ENCODE measurements at regions not wholly inside any gene's neighbourhood (a gene's known extent, or its start where the extent isn't known, plus 50 kb on each side); places are given as distances from the start of the nearest gene placed in this dataset.
"Not testable (repeated sequence)": the region's sequence is repeated elsewhere in the genome, so short reads cannot be mapped to it uniquely, and the experiment has no call there.

DNA sequence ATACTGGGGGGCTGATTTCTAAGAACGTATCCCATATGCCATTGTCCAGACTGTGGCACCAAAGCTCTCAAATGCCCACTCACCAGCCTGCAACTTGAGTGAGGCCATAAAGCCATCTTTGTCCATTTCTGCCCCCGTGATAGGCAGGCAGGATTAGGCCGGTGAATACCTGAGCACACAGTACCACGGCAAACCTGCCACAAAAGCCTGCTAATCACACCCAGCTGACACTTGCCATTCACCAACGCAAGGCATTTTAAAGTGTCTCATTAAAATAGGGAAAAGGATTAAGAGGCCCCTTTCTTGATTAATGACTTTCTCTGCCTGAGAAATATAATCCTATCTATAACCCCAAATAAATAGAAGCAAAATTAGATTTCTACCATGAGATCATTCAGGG lies 111.4 kb upstream of the NANOS1 start:
- no peak for DNase-seq

DNA sequence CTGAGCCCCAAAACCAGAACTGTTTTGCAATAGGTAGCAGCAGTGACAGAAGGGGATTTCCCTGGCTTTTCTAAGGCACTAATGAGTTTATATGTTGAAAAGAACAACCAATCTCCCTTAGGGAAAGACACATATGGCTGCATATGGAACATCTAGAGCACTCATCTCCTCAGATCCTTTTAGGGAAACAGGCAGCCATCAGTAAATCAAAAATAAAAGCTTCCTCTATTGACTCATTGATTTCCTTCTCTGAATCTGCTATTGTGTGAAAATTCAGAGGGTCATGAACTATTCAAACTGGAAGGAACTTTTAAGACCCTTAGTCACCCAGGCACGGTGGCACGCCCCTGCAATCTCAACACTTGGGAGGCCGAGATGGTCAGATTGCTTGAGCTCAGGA lies 110.9 kb upstream of the NANOS1 start:
- no peak for DNase-seq

DNA sequence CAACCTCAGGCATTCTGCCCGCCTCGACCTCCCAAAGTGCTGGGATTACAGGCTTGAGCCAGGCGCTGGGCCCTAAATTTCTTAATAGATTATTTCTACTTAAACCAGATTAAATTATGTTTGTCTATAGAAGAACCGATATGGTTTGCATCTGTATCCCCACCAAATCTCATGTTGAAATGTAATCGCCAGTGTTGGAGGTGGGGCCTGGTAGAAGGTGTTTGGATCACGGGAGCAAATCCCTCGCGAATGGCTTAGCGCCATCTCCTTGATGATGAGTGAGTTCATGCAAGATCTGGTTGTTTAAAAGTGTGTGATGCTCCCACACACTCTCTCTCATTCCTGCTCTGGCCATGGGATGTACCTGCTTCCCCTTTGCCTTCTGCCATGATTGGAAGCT lies 109.3 kb upstream of the NANOS1 start:
- no peak for DNase-seq

DNA sequence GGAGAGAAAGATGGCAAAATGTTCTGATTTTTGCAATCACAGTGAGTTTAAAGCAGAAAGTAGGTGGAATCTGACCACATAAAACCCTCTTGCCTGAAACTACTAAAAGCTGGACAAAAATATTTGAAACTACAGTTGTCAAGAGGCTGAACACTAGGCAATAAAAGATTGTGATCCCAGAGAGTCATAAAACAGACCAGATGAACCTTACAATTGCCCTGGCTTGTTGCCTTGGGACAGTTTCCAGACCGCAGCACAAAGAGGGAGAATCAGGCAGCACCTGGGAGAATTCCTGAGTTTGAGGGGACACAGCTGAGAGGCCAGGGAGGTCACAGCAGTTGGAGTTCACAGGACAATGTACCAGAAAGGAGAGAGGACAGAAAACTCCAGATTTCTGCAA lies 107.3 kb upstream of the NANOS1 start:
- DNase-seq: no peak

GRCh38 chr10:118922972-118923371 lies 106.5 kb upstream of the NANOS1 start:
- no peak for DNase-seq

DNA sequence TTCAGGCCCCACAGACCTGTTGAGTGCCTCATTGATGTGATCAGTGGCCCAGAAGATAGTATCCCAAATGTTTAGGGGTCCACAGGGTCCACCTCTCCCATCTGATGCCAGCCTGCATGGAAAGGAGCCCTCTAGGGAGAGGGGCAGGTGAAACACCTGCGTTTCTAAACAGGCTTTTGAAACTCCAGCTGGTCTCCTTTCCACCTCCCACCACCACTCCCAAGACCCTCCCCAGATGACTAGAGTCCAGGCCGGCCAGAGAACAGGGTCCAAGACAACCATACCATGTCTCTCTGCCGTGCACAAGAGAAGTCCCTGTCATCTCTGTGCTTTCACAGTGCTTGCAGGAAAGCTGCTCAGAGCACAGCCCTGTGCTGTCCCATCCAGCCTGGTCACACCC lies 105.0 kb upstream of the NANOS1 start:
- DNase-seq: no peak

DNA sequence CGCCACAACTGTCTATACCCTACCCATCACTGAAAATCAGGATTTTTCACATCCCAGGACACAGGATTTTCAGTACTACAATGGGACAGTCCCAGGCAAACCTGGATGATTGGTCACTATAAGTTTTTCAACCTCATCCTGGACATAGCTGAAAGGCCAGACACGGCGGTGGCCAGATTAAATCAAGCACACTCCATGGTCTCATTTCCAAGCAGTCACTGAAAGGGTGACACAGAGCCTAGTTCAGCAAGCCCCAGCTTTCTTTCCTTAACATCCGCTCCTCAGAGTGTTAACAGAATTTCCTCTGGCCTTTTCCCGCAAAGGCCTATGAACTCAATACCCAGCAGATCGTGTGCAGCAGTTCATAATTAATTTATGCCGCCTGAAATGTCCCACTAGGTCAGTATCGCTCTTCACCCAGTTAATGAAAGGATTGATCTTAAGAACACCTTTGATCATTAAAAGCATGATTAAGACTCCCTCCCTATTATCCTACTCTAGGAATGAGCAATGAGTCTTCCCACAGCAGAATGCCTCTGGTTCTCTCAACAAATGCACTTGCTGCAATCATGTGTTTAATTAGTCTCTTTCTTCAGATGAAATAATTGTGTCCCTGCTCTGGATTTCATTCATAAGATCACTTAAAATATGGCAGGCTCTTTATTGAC lies 104.0 kb upstream of the NANOS1 start:
- no peak for DNase-seq

- no peak for DNase-seq
Measured at GRCh38 chr10:118926072-118926417, 103.5 kb upstream of the NANOS1 start.

GRCh38 chr10:118926441-118926840 lies 103.1 kb upstream of the NANOS1 start:
- DNase-seq: no peak

- DNase-seq: no peak
Measured at GRCh38 chr10:118926903-118927302, 102.6 kb upstream of the NANOS1 start.

- DNase-seq: no peak
Measured at GRCh38 chr10:118927321-118927720, 102.2 kb upstream of the NANOS1 start.

DNA sequence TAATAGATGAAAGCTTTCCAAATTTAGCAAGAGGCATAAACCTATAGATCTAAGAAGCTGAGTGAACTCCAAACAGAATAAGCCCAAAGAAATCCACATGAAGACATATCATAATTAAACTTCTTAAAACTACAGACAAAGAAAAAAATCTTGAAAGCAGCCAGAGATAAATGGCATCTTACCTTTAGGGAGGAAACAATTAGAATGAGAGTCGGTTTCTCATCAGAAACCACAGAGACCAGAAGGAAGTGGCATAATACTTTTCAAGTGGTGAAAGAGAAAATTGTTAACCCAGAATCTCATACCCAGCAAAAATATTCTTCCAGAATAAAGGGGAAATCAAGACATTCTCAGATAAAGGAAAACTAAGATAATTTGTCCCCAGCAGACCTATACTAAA lies 98.9 kb upstream of the NANOS1 start:
- no peak for DNase-seq

DNA sequence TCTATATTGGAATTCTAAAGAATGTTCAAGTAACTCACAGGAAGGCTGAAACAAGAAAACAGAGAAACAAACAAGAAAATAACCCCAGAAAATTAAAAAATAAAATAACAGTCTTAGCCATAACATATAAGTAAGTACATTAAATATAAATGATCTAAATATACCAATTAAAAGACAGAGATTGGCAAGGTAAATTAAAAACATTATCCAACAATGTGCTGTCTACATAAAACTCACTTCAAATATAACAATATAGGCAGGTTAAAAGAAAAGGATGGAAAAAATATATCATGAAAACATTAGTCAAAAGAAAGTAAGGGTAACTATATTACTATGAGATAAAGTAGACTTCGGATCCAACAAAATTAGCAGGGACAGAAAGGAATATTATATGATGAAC lies 98.1 kb upstream of the NANOS1 start:
- DNase-seq: no peak

- DNase-seq: not testable (repeated sequence)
Measured at GRCh38 chr10:118932154-118932553, 97.4 kb upstream of the NANOS1 start.

- DNase-seq: no peak
Measured at GRCh38 chr10:118937226-118937625, 92.3 kb upstream of the NANOS1 start.

DNA sequence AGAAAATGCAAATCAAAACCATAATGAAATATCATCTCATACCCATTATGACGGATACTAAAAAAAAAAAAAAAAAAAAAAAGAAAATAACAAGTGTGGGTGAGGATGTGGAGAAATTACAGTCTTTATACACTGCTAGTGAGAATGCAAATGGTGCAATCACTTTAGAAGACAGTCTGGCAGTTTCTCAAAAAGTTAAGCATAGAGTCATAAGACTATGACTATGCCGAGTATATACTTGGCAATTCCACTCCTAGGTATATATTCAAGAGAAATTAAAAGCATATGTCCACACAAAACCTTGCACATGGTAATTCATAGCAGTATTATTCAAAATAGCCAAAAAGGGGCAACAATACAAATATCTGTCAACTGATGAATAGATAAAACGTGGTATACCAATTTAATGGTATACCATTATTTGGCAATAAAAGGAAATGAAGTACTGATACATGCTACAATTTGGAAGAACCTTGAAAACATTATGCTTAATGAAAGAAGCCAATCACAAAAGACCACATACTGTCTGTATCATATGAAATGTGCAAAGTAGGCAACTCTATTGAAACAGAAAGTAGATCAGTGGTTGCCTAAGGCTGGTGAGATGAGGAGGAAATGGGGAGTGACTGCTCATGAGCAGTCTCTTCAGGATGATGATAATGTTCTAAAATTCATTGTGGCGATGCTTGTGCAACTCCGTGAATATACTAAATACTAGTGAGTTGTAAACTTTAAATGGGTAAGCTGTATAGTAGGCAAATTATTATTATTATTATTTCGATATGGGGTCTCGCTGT lies 90.1 kb upstream of the NANOS1 start:
- peak; percentile 41 for DNase-seq

DNA sequence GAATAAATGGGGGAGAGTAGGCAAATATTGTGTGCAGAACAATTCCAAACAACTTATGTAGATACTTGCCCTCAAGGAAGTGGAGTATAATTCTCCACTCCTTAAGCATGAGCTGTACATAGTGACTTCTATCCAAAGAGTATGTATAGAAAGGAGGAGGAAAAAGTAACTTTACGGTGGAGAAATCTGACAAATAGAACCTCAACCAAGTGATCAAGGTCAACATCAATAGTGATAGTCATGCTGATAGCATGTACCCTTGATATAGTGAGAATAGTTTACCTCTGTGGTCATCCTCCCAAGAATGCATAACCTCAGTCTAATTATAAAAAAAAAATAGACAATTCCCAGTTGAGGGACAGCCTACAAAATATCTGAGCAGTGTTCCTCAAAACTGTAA lies 89.1 kb upstream of the NANOS1 start:
- DNase-seq: no peak

- no peak for DNase-seq
Measured at GRCh38 chr10:118943253-118943652, 86.3 kb upstream of the NANOS1 start.

DNA sequence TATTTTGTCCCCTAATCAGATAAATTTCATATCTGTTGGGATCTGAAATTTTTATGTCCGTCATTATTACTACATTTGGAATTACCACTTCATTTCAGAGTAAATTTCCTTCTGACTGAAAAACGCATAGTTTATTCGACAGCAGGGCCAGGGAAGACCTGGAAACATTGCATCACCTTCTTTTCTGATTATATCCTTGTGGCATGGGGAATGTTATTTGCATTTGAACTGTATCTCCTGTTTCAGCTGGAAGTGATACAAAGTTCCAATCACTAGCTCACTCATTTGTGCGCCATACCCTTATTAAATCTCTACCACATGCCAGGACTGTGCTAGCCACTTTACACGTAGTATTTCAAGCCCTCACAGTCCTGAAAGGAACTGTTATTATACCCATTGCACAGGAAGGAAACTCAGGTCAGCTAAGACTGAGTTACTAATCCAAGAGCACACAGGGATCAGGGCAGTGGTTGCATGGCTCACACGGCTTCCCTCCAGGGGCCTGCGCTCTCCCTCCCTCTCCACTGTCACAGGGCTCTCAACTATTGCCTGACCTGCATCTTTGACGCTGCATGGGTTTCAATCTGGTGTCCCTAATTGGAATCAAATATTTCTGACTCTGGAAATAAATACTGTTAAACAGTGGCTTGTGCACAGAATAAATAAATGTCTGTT lies 84.4 kb upstream of the NANOS1 start:
- no peak for DNase-seq

DNA sequence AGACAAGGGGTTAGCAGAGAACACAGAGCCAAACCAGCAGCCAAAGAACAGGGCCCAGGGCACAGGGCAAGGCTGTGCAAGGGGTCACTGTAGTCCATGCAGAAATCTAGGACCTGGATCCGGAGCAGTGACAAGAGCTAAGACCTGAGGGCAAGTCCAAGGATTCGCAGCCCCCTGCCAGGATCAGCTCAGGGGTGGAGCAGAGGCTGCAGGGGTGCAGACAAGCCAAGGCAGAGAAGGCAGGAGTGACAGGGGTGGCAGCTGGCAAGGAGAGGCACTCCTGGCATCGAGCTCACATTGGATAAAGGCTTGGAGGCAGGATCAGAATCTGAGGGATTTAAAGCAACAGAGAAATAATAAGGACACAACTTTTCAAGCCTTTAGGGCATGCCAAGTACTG lies 80.7 kb upstream of the NANOS1 start:
- DNase-seq: no peak

DNA sequence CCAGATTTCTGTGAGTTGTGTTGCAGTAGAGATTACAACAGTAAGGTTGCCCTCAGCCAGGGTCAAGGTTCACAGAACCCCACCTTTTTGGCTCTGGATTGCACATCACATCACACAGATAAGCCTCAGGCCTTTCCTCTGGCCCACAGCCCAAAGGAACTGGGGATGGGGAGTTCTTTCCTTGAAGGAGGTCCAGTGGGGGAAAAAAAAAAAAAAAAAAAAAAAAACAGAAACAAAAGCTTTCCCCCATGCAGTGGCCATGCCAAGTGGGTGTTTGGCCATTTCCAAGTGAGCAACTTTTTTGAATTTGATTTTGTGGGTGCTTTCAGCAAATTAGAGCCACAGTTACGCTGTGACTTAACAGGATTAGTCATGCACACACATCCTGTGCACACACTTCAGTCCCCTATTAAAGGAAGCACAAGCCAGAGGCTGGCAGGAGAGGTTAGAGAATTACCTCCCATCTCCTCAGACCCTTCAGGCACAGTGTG lies 79.3 kb upstream of the NANOS1 start:
- DNase-seq: no peak

GRCh38 chr10:118950997-118951637 lies 78.4 kb upstream of the NANOS1 start:
- no peak for DNase-seq

DNA sequence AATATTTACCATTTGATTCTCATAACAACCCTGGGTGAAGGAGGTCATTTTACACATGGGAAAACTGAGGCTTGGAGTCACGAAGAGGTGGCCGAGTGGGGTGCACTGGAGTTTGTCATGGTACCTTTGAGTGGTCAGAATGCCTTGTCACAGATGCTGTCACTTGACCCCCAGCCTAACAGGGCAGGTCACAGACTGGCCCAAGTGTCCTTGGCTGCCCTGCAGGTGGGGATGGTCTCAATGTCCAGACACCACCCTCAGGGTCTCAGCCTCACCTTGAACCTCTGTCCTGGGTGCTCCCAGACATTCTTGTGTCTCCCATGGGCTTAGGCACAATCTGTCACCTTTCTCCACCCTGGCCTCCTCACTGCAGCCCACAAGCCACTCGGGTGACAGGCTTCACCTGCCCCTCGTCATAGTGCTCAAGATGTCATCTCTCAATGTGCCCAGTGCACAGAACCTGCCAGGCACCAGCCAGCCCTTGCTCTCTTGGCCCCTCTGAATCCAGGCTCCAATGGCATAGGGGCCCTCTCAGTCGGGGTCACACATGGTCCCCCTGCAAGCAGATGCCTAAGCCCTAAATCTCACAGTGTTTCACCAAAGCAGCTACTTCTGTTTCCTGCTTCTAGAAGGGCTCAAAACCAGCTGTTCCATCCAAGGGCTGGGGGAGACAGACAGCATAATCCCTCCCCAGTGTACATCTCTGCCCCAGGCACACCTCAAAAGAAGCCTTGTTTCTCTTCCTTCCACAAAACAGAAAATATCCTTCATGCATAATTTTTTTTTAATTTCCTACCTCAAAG lies 76.8 kb upstream of the NANOS1 start:
- no peak for DNase-seq

Measured in RPMI8226 (cell line).